K562 (cell line): ENCODE measurements at regions not wholly inside any gene's neighbourhood (a gene's known extent, or its start where the extent isn't known, plus 50 kb on each side); places are given as distances from the start of the nearest gene placed in this dataset.

Experiments
- ATAC-seq: fragments of 200-7000 bp; cut with Tn5 transposase; 3 replicates; pipeline ENCODE4 v1.9.1; 2020; ENCODE audit warnings: moderate library complexity
- BruUV-seq: library from RNA; stranded (reverse); fragments of 400-500 nt; replicated peaks from 2 replicates; lab custom pipeline; 2021; lab: Mats Ljungman, UMichigan
- CTCF ChIA-PET: fragments of 300-600 bp; formaldehyde crosslinking; extraction: SDS; loops from one replicate; lab custom pipeline; 2021; ENCODE audit warnings: low intra/inter-chr PET ratio; lab: Yijun Ruan, JAX
- POLR2A ChIA-PET: fragments of 300-600, 350-650 bp; sonication (Branson Sonifier 250); formaldehyde crosslinking; extraction: SDS; loops from one replicate; lab custom pipeline; 2021; ENCODE audit warnings: antibody characterized with exemption, inconsistent platforms; lab: Yijun Ruan, JAX
- DNase-seq, 4 experiments: peaks; one replicate each; pipeline versions ENCODE4 v3.0.0 to v3.0.0-alpha.2; 2011 to 2018; ENCODE audit warnings: low spot score in 3 of 4, mixed read lengths in 3 of 4; ENCODE audit errors: extremely low read depth in 1 of 4
- FAIRE-seq: peaks from 2 replicates; lab custom pipeline; 2011; peaks lifted over from hg19 to GRCh38; lab: Jason Lieb, UNC
- H2AFZ ChIP-seq: 2 replicates; pipeline ENCODE4 v1.6.0; 2011; ENCODE audit warnings: low read depth, low read length, control low read depth, inconsistent platforms
- H3K27ac ChIP-seq: fragments of 200-600 bp; 3 replicates; pipeline ENCODE4 v1.8.0; 2011; ENCODE audit warnings: low read depth, mild to moderate bottlenecking, control low read depth, inconsistent platforms, low read length, moderate library complexity, mixed read lengths; ENCODE audit errors: extremely low read depth
- H3K27me3 ChIP-seq, 2 experiments: fragments of 300-600 bp in 1 of 2; 2 replicates in 1 of 2; 3 replicates in 1 of 2; pipeline versions ENCODE4 v1.6.0 to v1.8.0; 2011; ENCODE audit warnings: inconsistent platforms in 2 of 2, low read length in 2 of 2, mild to moderate bottlenecking in 1 of 2, mixed read lengths in 1 of 2, moderate library complexity in 1 of 2; ENCODE audit not compliant: control insufficient read depth in 2 of 2, insufficient read depth in 2 of 2
- H3K36me3 ChIP-seq: fragments of 300-600 bp; 3 replicates; pipeline ENCODE4 v1.8.0; 2011; ENCODE audit warnings: mild to moderate bottlenecking, low read length, inconsistent platforms; ENCODE audit not compliant: control insufficient read depth, insufficient read depth
- H3K4me1 ChIP-seq, 2 experiments: fragments of 200-600 bp in 1 of 2; replicated peaks in 1 of 2; 2 replicates in 1 of 2; 3 replicates in 1 of 2; pipeline versions ENCODE4 v1.5.1 to v1.8.0; 2011; ENCODE audit warnings: inconsistent platforms in 2 of 2, low read length in 2 of 2, mild to moderate bottlenecking in 1 of 2, mixed read lengths in 1 of 2, moderate library complexity in 1 of 2; ENCODE audit not compliant: control insufficient read depth in 2 of 2, insufficient read depth in 2 of 2
- H3K4me2 ChIP-seq: 2 replicates; pipeline ENCODE4 v1.6.1; 2011; ENCODE audit warnings: low read length, control low read depth, inconsistent platforms, mixed read lengths; ENCODE audit not compliant: insufficient read depth
- H3K4me3 ChIP-seq: fragments of 200-600 bp; sonication (generic), shearing (Covaris generic); 2 replicates; pipeline ENCODE4 v1.5.1; 2016; ENCODE audit warnings: control low read depth, inconsistent platforms
- H3K79me2 ChIP-seq: fragments of 200-600 bp; 3 replicates; pipeline ENCODE4 v1.8.0; 2011; ENCODE audit warnings: low read length, inconsistent platforms; ENCODE audit not compliant: control insufficient read depth, insufficient read depth
- H3K9ac ChIP-seq, 2 experiments: 2 replicates each; pipeline versions ENCODE4 v1.6.0 to v1.6.1; 2011; ENCODE audit warnings: low read depth in 2 of 2, low read length in 2 of 2, control low read depth in 1 of 2, inconsistent platforms in 1 of 2, mild to moderate bottlenecking in 1 of 2, mixed read lengths in 1 of 2; ENCODE audit not compliant: insufficient read depth in 1 of 2
- H3K9me1 ChIP-seq: one replicate; pipeline ENCODE4 v1.6.0; 2011; ENCODE audit warnings: inconsistent platforms, mild to moderate bottlenecking, low read length, moderate library complexity; ENCODE audit not compliant: control insufficient read depth, insufficient read depth
- H3K9me3 ChIP-seq: replicated peaks from 2 replicates; pipeline ENCODE4 v1.5.1; 2011; ENCODE audit warnings: low read depth, low read length, inconsistent platforms; ENCODE audit not compliant: control insufficient read depth, insufficient read depth
- H4K20me1 ChIP-seq: replicated peaks from 2 replicates; pipeline ENCODE4 v1.6.1; 2011; ENCODE audit warnings: low read length, inconsistent platforms, mixed read lengths; ENCODE audit not compliant: control insufficient read depth, insufficient read depth
- ASH1L ChIP-seq: fragments of 450-650 bp; IDR thresholded peaks from 2 replicates; pipeline ENCODE4 v1.6.1; 2018; ENCODE audit warnings: borderline replicate concordance, mild to moderate bottlenecking, low read depth; ENCODE audit not compliant: partially characterized antibody
- CGGBP1 ChIP-seq: fragments of 250-450 bp; sonication (Bioruptor Pico); IDR thresholded peaks from 2 replicates; pipeline ENCODE4 v1.9.0; 2021; ENCODE audit warnings: mild to moderate bottlenecking
- DEAF1 ChIP-seq: fragments of 450-650 bp; formaldehyde crosslinking; IDR thresholded peaks from 2 replicates; pipeline ENCODE4 v1.4.0; 2020; ENCODE audit warnings: mild to moderate bottlenecking, moderate library complexity
- DPF2 ChIP-seq: fragments of 450-650 bp; IDR thresholded peaks from 2 replicates; pipeline ENCODE4 v1.6.1; 2016
- MAFF ChIP-seq: IDR thresholded peaks from 2 replicates; pipeline ENCODE4 v1.6.1; 2012; ENCODE audit warnings: low read length, improper control_type of control experiment
- MBD2 ChIP-seq: sonication (generic); IDR thresholded peaks from 2 replicates; pipeline ENCODE4 v1.6.1; 2016; ENCODE audit warnings: low read depth, borderline replicate concordance
- NRF1 ChIP-seq, 2 experiments: fragments of 450-650 bp; IDR thresholded peaks in 1 of 2; conservative IDR thresholded peaks in 1 of 2; 2 replicates each; pipeline ENCODE4 v1.6.1; 2014; ENCODE audit warnings: mild to moderate bottlenecking in 2 of 2
- ZNF584 ChIP-seq: fragments of 200-800 bp; sonication (Bioruptor generic); IDR thresholded peaks from 2 replicates; pipeline ENCODE4 v1.6.1; 2016; ENCODE audit warnings: low read depth, mild to moderate bottlenecking, missing genetic modification characterization, missing compliant biosample characterization
- WGBS: fragments of 100-300 bp; shearing (Covaris generic); methylation state at CpG from one replicate; pipeline ENCODE4 v1.1.6; 2016; ENCODE audit warnings: low coverage, mixed read lengths; ENCODE audit not compliant: insufficient coverage; ENCODE audit errors: missing lambda C conversion rate; 5-methylcytosine and 5-hydroxymethylcytosine counted together
- in situ Hi-C: fragments of 300-500 bp; cut with MboI; formaldehyde crosslinking; loops from 4 replicates; pipeline ENCODE4 v1.15.0; 2018; ENCODE audit warnings: inconsistent platforms, mixed read lengths
- intact Hi-C: fragments of 100-400 bp; cut with micrococcal nuclease; formaldehyde crosslinking; loops from 2 replicates; pipeline ENCODE4 v1.14.2; 2022
- TF ChIP-seq, protein P1 (sequence below), 2 experiments: fragments of 450-650 bp in 1 of 2; IDR thresholded peaks; 2 replicates each; pipeline ENCODE4 v1.6.1; 2011 to 2017; ENCODE audit warnings: low read depth in 2 of 2, antibody characterized with exemption in 1 of 2, borderline replicate concordance in 1 of 2, low read length in 1 of 2, mild to moderate bottlenecking in 1 of 2, mixed read lengths in 1 of 2; ENCODE audit not compliant: control insufficient read depth in 1 of 2
- TF ChIP-seq, protein P2 (sequence below), 2 experiments: fragments of 450-650 bp in 1 of 2; sonication (generic) in 1 of 2; formaldehyde crosslinking in 1 of 2; IDR thresholded peaks in 1 of 2; conservative IDR thresholded peaks in 1 of 2; 2 replicates each; pipeline versions ENCODE4 v1.6.1 to v1.8.1; 2016 to 2023; ENCODE audit warnings: mild to moderate bottlenecking in 2 of 2, moderate library complexity in 2 of 2, inconsistent platforms in 1 of 2, missing genetic modification reagents in 1 of 2

DNA sequence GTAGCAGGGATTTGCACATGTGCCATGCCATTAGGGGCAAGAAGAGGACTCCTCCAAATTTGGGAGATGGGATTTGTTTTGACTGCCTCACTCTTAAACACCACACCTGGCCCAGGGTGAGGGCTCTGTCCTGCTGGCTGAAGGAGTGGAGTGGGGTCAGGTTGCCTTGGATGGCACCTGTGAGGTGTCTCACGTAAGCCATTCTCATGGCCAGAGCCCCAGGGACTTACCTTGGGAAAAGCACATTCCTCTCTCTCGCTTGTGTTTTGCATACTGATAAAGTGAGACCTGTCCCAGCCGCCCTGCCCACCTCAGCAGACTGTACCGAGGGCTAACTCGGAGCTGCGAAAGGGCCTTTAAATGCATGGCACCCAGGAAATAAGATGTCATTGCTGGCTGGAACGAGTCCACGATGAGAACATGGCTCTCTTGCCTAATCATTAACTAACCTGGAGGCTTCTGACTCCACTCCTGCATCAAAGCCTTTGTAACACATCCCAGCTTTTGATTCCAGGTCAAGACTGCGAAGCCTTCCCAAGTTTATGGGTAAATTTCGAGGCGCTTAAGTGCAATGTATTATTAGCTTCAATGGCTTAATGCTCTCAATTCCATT is 184.0 kb upstream of the RNF32 start:
- Histone ChIP-seq H2AFZ (no peak overlapping the region), H3K4me2 (no peak overlapping the region), H3K4me3 (no peak overlapping the region), H3K27me3 (peaks cover 60 to 79% of the 10 kb centered on the region in 2 experiments), H3K9me1 (no peaks in the 10 kb centered on the region), H3K27ac (no peak overlapping the region), H3K36me3 (no peaks in the 10 kb centered on the region), H3K9me3 (no peaks in the 10 kb centered on the region), H3K79me2 (no peaks in the 10 kb centered on the region), H4K20me1 (peaks cover 2% of the 10 kb centered on the region), H3K4me1 (no peaks in the 10 kb centered on the region), H3K9ac (no peak overlapping the region)
- in situ Hi-C loops (loop anchor here (10.0 kb wide), 1 partner anchor 382 kb away; no protein-coding TSS in a partner anchor), intact Hi-C loops (no loop called here)
- CTCF ChIA-PET: no interaction called here
- ATAC-seq: no peak
- TF ChIP-seq DPF2: no peak
- TF ChIP-seq ZNF584 (CRISPR knock-in tag): no peak
- TF ChIP-seq ASH1L: no peak
- no peak for TF ChIP-seq DEAF1 (CRISPR knock-in tag)
- TF ChIP-seq, protein P1, sequence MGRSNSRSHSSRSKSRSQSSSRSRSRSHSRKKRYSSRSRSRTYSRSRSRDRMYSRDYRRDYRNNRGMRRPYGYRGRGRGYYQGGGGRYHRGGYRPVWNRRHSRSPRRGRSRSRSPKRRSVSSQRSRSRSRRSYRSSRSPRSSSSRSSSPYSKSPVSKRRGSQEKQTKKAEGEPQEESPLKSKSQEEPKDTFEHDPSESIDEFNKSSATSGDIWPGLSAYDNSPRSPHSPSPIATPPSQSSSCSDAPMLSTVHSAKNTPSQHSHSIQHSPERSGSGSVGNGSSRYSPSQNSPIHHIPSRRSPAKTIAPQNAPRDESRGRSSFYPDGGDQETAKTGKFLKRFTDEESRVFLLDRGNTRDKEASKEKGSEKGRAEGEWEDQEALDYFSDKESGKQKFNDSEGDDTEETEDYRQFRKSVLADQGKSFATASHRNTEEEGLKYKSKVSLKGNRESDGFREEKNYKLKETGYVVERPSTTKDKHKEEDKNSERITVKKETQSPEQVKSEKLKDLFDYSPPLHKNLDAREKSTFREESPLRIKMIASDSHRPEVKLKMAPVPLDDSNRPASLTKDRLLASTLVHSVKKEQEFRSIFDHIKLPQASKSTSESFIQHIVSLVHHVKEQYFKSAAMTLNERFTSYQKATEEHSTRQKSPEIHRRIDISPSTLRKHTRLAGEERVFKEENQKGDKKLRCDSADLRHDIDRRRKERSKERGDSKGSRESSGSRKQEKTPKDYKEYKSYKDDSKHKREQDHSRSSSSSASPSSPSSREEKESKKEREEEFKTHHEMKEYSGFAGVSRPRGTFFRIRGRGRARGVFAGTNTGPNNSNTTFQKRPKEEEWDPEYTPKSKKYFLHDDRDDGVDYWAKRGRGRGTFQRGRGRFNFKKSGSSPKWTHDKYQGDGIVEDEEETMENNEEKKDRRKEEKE (IDR thresholded peaks at IDR 0.05; ENCODE audit: borderline replicate concordance in 1 of 2, control insufficient read depth in 1 of 2, low read depth in 2 of 2, low read length in 1 of 2): no peak
- no peak for TF ChIP-seq MBD2
- TF ChIP-seq, protein P2, sequence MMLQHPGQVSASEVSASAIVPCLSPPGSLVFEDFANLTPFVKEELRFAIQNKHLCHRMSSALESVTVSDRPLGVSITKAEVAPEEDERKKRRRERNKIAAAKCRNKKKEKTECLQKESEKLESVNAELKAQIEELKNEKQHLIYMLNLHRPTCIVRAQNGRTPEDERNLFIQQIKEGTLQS (IDR thresholded peaks at IDR 0.05): no peak
- TF ChIP-seq, protein P2 (CRISPR knock-in tag; conservative IDR thresholded peaks at IDR 0.05): no peak
- no peak for TF ChIP-seq MAFF
- no peak for TF ChIP-seq NRF1 (conservative IDR thresholded peaks at IDR 0.05 in 1 of 2, IDR thresholded peaks at IDR 0.05 in 1 of 2)
- TF ChIP-seq CGGBP1: no peak
- POLR2A ChIA-PET: no interaction called here
- no peak for FAIRE-seq
- no TSS peak for BruUV-seq
- WGBS: 1% methylated on average over 11 of the region's 11 CpGs
- DNase-seq: no peak
